Thyroid gland (tissue), 4 donors: ENCODE measurements at regions not wholly inside any gene's neighbourhood (a gene's known extent, or its start where the extent isn't known, plus 50 kb on each side); places are given as distances from the start of the nearest gene placed in this dataset.

Experiments
- DNase-seq, 2 donors: peaks; one replicate each; pipeline ENCODE4 v3.0.0-alpha.2; 2019
- H3K27ac ChIP-seq, 3 donors: fragments of 200-600 bp; sonication (generic); 1 replicate in 2 of 3; 2 replicates in 1 of 3; pipeline ENCODE4 v1.5.1; 2016 to 2019; ENCODE audit warnings: mild to moderate bottlenecking in 1 of 3, moderate library complexity in 1 of 3
- H3K27me3 ChIP-seq: fragments of 200-600 bp; sonication (generic); one replicate; pipeline ENCODE4 v1.5.1; 2019
- H3K36me3 ChIP-seq, 2 donors: fragments of 200-600 bp; sonication (generic); one replicate each; pipeline ENCODE4 v1.5.1; 2016 to 2019
- H3K4me1 ChIP-seq, 2 donors: fragments of 200-600 bp; sonication (generic); one replicate each; pipeline ENCODE4 v1.5.1; 2017 to 2019
- H3K4me3 ChIP-seq, 3 donors: fragments of 200-600 bp; sonication (generic); replicated peaks in 1 of 3; 1 replicate in 2 of 3; 2 replicates in 1 of 3; pipeline ENCODE4 v1.5.1; 2016; ENCODE audit warnings: mild to moderate bottlenecking in 1 of 3
- H3K9me3 ChIP-seq: fragments of 200-600 bp; sonication (generic); one replicate; pipeline ENCODE4 v1.5.1; 2017
- POLR2A ChIP-seq, 2 donors: fragments of 450-650 bp; IDR thresholded peaks; one replicate each; pipeline ENCODE4 v1.6.1; 2017; ENCODE audit warnings: antibody characterized with exemption in 2 of 2, mild to moderate bottlenecking in 2 of 2, moderate library complexity in 1 of 2
- WGBS, 2 donors: methylation state at CpG; one replicate each; pipeline ENCODE4 v1.1.5; 2017; 5-methylcytosine and 5-hydroxymethylcytosine counted together
- intact Hi-C: fragments of 100-400 bp; cut with DNase I; formaldehyde crosslinking; loops from one replicate; pipeline ENCODE4 v1.15.1; 2023
- TF ChIP-seq, protein P1 (sequence below), 6 experiments: fragments of 200-600 bp in 3 of 6; fragments of 450-650 bp in 3 of 6; sonication (generic) in 3 of 6; IDR thresholded peaks; one replicate each; pipeline ENCODE4 v1.5.1; 2016 to 2019; ENCODE audit warnings: antibody characterized with exemption in 6 of 6, mild to moderate bottlenecking in 2 of 6, inconsistent platforms in 1 of 6, moderate library complexity in 1 of 6

DNA sequence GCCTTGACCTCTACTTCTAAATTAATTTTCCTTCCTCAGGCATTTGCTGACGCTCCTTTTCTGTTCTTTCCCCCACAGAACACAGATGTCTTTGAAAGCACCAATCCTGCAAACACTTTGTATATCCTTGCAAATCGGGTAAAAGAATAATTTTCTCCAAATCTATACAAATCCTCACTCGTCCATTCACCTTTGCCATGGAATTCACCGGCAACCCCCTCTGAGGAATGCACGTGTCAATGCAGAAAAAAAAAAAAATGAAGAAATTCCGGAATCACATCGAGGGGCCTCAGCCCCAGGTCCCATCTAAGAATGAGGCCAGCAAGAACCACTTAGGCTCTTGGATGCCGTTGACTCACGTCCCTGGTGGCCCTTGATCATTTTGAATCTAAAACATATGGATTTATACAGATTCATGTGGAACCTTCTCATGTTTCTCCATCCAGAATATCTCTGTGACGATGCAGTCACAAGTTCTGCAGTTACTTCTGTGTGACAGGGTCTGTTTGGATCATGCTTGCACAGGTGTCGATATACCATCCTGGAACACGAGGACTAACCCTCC, 136.9 kb downstream of the RBFOX3 start:
- no peak for DNase-seq
- Histone ChIP-seq H3K4me3 (no peak overlapping the region), H3K4me1 (no peaks in the 10 kb centered on the region), H3K36me3 (no peaks in the 10 kb centered on the region), H3K27ac (no peak overlapping the region), H3K9me3 (no peaks in the 10 kb centered on the region), H3K27me3 (no peaks in the 10 kb centered on the region)
- TF ChIP-seq, protein P1, sequence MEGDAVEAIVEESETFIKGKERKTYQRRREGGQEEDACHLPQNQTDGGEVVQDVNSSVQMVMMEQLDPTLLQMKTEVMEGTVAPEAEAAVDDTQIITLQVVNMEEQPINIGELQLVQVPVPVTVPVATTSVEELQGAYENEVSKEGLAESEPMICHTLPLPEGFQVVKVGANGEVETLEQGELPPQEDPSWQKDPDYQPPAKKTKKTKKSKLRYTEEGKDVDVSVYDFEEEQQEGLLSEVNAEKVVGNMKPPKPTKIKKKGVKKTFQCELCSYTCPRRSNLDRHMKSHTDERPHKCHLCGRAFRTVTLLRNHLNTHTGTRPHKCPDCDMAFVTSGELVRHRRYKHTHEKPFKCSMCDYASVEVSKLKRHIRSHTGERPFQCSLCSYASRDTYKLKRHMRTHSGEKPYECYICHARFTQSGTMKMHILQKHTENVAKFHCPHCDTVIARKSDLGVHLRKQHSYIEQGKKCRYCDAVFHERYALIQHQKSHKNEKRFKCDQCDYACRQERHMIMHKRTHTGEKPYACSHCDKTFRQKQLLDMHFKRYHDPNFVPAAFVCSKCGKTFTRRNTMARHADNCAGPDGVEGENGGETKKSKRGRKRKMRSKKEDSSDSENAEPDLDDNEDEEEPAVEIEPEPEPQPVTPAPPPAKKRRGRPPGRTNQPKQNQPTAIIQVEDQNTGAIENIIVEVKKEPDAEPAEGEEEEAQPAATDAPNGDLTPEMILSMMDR (IDR thresholded peaks at IDR 0.05): no peak
- intact Hi-C loops: no loop called here
- WGBS, 2 donors: 57 to 68% methylated on average over 12 of the region's 12 CpGs

DNA sequence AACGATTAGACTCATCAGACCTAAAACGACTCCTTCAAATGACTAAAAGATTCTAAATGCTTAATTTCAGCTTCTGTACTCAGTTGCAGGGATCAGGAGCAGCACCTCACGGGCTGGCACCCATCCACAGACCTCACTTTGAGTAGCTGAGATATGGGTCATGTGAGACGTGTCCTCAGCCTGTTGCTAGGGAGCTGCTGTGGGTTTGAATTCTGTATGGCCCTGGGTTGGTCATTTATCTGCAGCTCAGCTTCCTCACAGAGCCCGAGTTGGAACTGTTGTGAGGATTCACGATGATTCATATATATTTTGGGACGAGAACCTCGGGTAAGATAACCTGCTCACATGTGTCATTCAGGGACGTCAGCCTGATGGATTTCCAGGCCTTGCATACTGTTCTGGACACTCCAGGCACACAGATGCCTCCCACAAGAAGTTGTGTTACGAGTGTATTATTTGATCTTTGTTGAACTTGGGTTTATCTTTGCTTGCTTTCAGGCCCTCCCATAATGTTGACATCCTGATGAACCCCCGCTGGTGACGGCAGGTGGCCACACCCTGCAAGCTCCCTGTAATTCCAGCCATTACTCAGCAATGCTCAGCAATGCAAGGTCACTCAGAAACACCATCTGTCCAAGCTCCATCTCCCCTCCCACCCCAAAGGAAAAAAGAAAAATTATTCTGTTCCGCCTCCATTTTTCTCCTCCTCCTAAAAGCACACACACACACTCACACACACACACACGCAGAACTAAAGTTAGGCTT, 137.6 kb downstream of the RBFOX3 start:
- no peak for DNase-seq

DNA sequence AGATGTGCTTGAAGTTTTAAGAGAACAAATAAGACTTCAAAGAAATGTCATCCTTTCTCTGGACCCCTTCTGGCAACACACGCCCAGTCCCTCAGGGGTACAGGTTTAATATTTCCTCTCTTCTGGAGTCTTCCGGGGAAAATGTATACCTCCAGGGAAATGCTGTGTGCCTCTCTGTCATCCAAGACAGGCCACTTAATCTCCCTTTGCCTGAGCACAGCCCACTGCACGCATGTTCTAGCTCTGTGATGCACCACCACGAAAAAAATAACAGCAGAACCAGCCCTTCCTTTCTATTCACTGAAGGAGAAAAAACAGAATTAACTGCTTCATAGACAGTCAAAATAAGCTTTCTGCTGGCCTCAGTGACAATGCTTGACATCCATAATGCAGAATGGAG, 140.1 kb downstream of the RBFOX3 start:
- DNase-seq: no peak
- intact Hi-C loops: no loop called here
- Histone ChIP-seq H3K27me3 (no peaks in the 10 kb centered on the region), H3K27ac (no peak overlapping the region), H3K4me1 (no peaks in the 10 kb centered on the region), H3K4me3 (no peak overlapping the region), H3K36me3 (no peaks in the 10 kb centered on the region), H3K9me3 (no peaks in the 10 kb centered on the region)
- WGBS, 2 donors: 38% methylated on average over 4 of the region's 4 CpGs
- TF ChIP-seq, protein P1 (IDR thresholded peaks at IDR 0.05): no peak
- no peak for TF ChIP-seq POLR2A (IDR thresholded peaks at IDR 0.05)

More for the DNA sequence above, 137.6 kb downstream of the RBFOX3 start:
- Histone ChIP-seq H3K27ac (no peak overlapping the region), H3K27me3 (no peaks in the 10 kb centered on the region), H3K4me3 (no peak overlapping the region), H3K36me3 (no peaks in the 10 kb centered on the region), H3K4me1 (no peaks in the 10 kb centered on the region), H3K9me3 (no peaks in the 10 kb centered on the region)
- TF ChIP-seq, protein P1 (IDR thresholded peaks at IDR 0.05): no peak
- no peak for TF ChIP-seq POLR2A (IDR thresholded peaks at IDR 0.05)
- WGBS, 2 donors: 70 to 83% methylated on average over 14 of the region's 14 CpGs
- intact Hi-C loops: no loop called here

DNA sequence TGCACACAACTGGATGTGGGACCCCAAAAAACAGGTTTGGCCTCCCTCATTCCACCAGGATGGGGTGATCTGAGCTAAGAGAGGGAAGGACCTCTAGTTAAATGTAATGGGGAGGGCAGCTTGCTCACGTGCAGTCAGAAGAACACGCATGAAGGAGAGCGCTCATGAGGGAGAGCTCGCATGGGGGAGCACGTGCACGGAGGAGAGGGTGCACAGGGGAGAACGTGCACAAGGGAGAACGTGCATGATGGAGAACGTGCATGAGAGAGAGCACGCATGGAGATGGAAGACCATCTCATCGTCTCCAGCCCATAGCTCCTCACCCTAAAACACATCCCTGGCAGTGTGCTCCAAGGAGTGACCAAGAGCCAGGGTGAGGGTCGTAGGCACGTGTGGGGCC, 141.2 kb downstream of the RBFOX3 start:
- Histone ChIP-seq H3K27ac (no peak overlapping the region), H3K4me3 (no peak overlapping the region), H3K9me3 (no peaks in the 10 kb centered on the region), H3K4me1 (no peaks in the 10 kb centered on the region), H3K27me3 (no peaks in the 10 kb centered on the region), H3K36me3 (no peaks in the 10 kb centered on the region)
- WGBS, 2 donors: 90 to 91% methylated on average over 13 of the region's 13 CpGs
- no peak for DNase-seq
- TF ChIP-seq, protein P1 (IDR thresholded peaks at IDR 0.05): no peak
- TF ChIP-seq POLR2A (IDR thresholded peaks at IDR 0.05): no peak
- intact Hi-C loops: no loop called here

DNA sequence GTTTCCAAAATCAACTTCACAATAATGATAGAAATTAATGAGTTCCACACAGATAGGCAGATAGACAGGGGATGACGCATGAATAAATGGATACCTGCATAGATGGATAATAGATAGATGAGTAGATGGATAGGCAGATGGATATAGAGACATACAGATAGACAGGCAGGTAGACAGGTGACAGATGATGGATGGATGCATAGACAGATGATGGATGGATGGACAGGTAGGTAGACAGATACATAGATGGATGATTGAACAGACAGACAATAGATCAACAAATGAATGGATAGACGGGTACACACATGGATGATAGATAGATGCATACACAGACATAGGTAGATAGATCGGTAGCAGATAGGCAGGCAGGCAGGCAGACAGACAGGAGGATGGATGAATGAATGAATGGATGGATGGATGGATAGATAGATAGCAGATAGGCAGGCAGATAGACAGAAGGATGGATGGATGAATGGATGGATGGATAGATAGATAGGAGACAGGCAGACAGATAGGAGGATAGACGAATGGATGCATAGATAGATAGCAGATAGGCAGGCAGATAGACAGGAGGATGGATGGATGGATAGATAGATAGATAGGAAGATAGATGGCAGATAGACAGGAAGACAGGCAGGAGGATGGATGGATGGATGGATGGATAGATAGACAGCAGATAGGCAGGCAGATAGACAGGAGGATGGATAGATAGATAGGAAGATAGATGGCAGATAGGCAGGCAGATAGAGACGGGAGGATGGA, 142.5 kb downstream of the RBFOX3 start:
- Histone ChIP-seq H3K4me1 (no peaks in the 10 kb centered on the region), H3K27ac (no peak overlapping the region), H3K9me3 (no peaks in the 10 kb centered on the region), H3K27me3 (no peaks in the 10 kb centered on the region), H3K4me3 (no peak overlapping the region), H3K36me3 (no peaks in the 10 kb centered on the region)
- no peak for DNase-seq
- intact Hi-C loops: no loop called here
- WGBS, 2 donors: 92% methylated on average over 5 of the region's 5 CpGs
- no peak for TF ChIP-seq POLR2A (IDR thresholded peaks at IDR 0.05)
- TF ChIP-seq, protein P1 (IDR thresholded peaks at IDR 0.05): no peak
